Esophagus mucosa (tissue), 1 donor: ENCODE measurements at regions not wholly inside any gene's neighbourhood (a gene's known extent, or its start where the extent isn't known, plus 50 kb on each side); places are given as distances from the start of the nearest gene placed in this dataset.
"Not testable (repeated sequence)": the region's sequence is repeated elsewhere in the genome, so short reads cannot be mapped to it uniquely, and the experiment has no call there.

Experiments used
- ATAC-seq: fragments of 200-7000 bp; cut with Tn5 transposase; one replicate; pipeline ENCODE4 v1.9.1; 2020
- donor health status: DM: yes; HTN: yes; CAD: no.

DNA sequence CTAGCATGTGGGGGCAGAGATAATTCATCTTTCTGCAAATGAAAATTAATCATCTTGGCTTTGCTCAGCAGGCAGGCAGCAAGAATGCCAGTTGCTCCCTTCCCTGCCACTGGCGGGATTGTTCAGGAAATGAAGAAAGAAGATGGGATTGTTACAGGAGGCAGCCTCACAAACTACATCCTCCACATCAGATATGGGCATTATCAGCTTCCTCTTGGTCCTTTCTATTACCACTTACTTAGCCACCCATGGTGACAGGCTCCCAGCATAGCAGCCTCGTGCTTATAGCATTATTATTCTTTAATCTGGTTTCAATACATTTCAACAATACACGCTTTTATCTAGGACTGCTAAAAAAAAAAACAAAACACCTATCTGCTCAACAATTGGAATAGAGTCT is 461.6 kb upstream of the ISX start:
- ATAC-seq = no peak

DNA sequence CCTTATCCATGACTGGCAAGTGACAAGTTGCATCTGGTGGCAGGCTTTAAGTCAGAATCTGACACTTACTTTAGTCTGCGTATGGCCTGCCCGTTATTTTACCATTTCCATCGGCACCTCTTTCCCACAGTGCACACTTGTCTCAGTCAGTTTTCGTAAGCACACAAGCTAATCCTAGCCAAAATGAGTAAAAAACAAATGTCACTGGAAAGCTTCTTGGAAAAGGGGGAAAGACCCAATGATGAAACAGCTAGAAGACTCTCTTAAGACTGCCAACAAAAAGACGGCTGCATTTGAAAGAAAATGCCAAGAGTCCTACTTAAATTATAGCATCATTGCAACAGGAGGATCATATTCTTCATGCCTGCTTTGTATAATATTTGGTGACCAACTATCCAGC is 457.9 kb upstream of the ISX start:
- ATAC-seq = no peak

- ATAC-seq = peak; percentile 29
These were observed 457.3 kb upstream of the ISX start for GRCh38 chr22:34608540-34609115.

GRCh38 chr22:34609646-34610045 is 456.3 kb upstream of the ISX start:
- ATAC-seq = no peak

GRCh38 chr22:34620161-34620560 is 445.8 kb upstream of the ISX start:
- ATAC-seq = no peak

GRCh38 chr22:34620832-34621231 is 445.1 kb upstream of the ISX start:
- no peak for ATAC-seq

GRCh38 chr22:34622602-34623001 is 443.4 kb upstream of the ISX start:
- no peak for ATAC-seq

GRCh38 chr22:34623580-34623979 is 442.4 kb upstream of the ISX start:
- no peak for ATAC-seq

GRCh38 chr22:34625892-34626291 is 440.1 kb upstream of the ISX start:
- not testable (repeated sequence) for ATAC-seq

GRCh38 chr22:34638128-34638527 is 427.8 kb upstream of the ISX start:
- no peak for ATAC-seq

DNA sequence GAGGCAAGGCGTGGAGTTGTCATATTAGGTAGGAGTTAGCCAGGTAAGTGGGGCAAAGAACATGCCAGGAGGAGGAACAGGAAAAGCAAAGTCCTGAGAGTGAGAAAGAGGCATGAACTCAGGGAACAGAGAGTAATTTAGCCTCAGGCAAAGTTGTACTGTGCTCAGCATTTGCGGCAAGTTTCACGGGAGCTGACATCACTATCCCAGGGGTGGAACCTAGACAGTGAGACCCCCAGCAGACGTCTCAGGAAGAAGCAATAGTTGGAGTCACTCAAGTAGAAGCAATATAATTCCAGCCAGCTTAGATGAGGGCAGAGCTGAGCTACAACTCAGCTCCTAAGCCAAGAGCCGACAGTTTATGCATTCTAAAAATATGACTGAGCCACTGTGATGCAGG is 426.0 kb upstream of the ISX start:
- no peak for ATAC-seq

DNA sequence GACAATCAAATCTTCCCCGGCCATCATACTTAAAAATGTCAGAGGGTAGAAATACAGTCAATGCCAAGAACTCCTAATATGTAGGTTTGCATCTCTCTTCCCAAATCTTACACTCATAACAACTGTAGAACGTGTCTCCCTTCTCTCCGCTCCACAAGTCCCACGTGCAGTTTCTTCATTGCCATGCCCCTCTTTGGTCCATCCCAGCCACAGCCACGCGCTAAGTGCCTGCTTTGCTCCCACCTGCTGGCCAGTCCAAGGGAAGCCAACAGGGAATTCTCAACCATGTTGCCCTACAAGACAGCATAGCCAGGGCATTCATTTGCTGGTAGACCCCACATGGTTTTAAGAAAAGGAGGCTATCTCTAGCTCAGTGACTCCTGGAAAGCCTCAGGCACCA is 420.6 kb upstream of the ISX start:
- ATAC-seq = no peak

GRCh38 chr22:34669001-34669400 is 397.0 kb upstream of the ISX start:
- no peak for ATAC-seq

DNA sequence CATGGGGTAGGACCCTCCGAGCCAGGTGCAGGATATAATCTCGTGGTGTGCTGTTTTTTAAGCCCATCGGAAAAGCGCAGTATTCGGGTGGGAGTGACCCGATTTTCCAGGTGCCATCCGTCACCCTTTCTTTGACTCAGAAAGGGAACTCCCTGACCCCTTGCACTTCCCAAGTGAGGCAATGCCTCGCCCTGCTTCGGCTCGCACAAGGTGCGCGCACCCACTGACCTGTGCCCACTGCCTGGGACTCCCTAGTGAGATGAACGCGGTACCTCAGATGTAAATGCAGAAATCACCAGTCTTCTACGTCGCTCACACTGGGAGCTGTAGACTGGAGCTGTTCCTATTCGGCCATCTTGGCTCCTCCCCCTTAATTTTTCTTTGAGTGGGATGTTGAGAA is 382.9 kb upstream of the ISX start:
- ATAC-seq = not testable (repeated sequence)

- not testable (repeated sequence) for ATAC-seq
These were observed 381.7 kb upstream of the ISX start for GRCh38 chr22:34684278-34684677.

DNA sequence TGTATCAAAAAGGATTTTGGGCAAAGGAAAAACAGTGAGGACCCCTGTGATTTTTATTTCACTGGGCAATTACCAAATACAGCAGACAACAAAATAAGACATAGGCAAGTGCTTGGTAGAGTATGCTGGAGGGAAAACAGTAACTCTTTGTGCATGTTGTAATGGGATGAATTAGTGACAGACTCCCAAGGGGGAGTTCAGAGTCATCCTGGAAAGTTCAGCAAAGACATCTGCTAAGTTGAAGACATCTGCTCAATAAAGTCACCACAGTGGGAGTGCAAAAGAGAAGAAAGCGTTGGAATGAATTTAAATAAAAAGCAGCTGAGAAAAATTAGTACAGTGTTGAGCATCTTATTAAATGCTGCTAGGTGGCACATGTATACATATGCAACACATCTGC is 378.8 kb upstream of the ISX start:
- ATAC-seq = no peak

DNA sequence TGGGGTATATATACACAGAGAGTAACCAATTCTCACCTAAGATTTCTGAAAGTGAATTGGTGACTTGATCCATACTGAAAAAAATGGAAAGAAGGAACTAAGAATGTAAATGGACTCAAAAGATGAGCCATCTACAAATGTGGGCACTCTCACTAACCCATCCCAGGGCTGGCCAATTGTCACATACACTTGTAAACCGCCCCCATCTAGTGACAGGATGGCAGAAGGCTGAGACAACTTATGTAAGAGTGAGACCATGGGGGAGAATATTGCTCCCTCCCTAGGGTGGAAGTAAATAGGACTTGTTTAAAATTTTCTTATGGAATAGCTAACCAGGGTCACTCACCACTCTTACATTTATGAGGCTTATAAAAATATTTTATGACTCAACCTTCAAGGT is 377.1 kb upstream of the ISX start:
- ATAC-seq = no peak

DNA sequence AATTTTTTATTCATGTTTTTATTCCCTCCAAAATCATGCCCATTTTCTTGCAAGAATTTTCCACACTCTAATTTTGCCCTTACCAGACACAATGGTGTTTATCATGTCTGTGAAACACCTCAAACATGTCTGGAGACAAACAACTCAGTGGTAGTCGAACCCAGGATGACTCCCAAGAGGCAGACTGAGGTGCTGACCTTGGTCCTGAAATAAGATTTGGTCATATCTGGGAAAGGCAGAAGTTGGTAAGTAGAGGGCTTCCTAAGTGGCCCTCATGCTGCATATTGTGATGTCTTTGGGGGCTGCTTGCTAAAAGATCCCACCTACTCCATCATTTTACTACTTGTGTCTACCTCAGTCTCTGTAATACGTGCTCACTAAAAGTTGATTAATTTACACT is 369.4 kb upstream of the ISX start:
- ATAC-seq = no peak

- ATAC-seq = no peak
These were observed 363.7 kb upstream of the ISX start for GRCh38 chr22:34702279-34702678.

GRCh38 chr22:34709641-34710040 is 356.3 kb upstream of the ISX start:
- ATAC-seq = no peak

- no peak for ATAC-seq
These were observed 343.1 kb upstream of the ISX start for GRCh38 chr22:34722901-34723300.

- no peak for ATAC-seq
These were observed 329.9 kb upstream of the ISX start for GRCh38 chr22:34736081-34736480.

GRCh38 chr22:34738661-34739400 is 327.1 kb upstream of the ISX start:
- ATAC-seq = no peak

DNA sequence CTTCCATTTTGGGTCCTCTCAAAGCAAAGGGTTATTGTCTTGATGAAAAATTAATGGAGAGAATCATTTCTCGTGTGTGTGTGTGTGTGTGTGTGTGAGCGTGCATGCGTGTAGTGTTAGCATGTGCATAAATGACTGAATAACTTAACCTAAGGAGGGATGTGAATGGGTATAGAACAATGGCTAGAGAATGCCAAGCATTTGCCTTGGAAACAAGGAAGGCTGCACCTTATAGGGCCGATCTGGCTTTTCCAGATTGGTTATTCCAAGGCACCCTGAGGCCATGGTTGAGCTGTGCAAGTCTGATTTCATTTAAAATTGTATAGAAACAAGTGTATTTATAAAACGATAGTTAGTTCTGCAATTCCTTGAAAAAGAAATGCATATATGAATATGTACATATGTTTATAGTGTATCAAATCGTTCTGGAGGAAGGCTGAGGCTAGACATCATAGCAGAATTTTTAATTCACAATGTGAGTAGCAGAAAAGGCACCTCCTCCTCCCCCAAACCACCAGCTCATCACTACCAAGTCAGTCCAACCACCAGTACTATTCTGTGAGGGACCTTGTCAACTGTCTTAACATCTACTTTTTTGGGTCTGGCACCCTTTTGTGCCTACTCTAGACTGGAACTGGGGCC is 322.7 kb upstream of the ISX start:
- ATAC-seq = no peak
